ENCODE measurements at regions not wholly inside any gene's neighbourhood (a gene's known extent, or its start where the extent isn't known, plus 50 kb on each side); places are given as distances from the start of the nearest gene placed in this dataset.
A peak's percentile ranks its signal among the peaks of the same experiment; 100 is the strongest.
"Not testable (repeated sequence)": the region's sequence is repeated elsewhere in the genome, so short reads cannot be mapped to it uniquely, and the experiment has no call there.

DNA sequence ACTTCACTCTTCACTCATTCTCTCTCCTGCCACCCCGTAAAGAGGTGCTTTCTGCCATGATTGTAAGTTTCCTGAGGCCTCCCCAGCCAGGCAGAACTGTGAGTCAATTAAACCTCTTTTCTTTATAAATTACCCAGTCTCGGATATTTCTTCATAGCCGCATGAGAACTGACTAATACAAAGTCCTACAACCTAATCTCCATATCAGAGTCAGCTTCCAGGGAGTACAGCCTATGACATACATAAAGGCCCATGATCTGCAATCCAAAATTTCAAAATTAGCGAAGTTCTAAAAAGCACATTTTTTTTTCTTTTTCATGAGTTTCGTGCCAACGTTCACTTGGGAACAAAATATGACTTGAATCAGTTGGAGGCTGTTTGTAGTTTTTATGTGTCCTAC is 256.9 kb upstream of the DUSP10 start:
- TF ChIP-seq EZH2phosphoT487 (IDR thresholded peaks at IDR 0.05; ENCODE audit: insufficient read depth, low read depth) (no peak), EZH2 (IDR thresholded peaks at IDR 0.05; ENCODE audit: insufficient read depth, poor library complexity, severe bottlenecking) (no peak)
- DNase-seq = peak; percentile 36
- peaks cover 33% of the 10 kb centered on the region for H3K4me1 ChIP-seq (ENCODE audit: insufficient read depth)
- H4K20me1 ChIP-seq (ENCODE audit: insufficient read depth) = no peaks in the 10 kb centered on the region
- H3K9ac ChIP-seq = no peak overlapping the region
- no peaks in the 10 kb centered on the region for H3K36me3 ChIP-seq (ENCODE audit: low read depth)
- H3K27ac ChIP-seq = no peak overlapping the region
- H3K4me2 ChIP-seq (ENCODE audit: unreplicated experiment) = no peak overlapping the region
- peak overlapping the region; percentile 8; the same call in 1 of the 2 replicates for H2AFZ ChIP-seq
- no peaks in the 10 kb centered on the region for H3K79me2 ChIP-seq (ENCODE audit: insufficient read depth)
- no peaks in the 10 kb centered on the region for H3K9me3 ChIP-seq (ENCODE audit: low read depth)
- H3K27me3 ChIP-seq (replicated peaks; ENCODE audit: insufficient read depth) = no peaks in the 10 kb centered on the region
- H3F3A ChIP-seq (ENCODE audit: insufficient read depth) = peaks cover 41% of the 10 kb centered on the region
- in situ Hi-C loops (cut with MboI) = no loop called here
- H3K9me2 ChIP-seq (ENCODE audit: insufficient read depth) = no peaks in the 10 kb centered on the region
- no peak overlapping the region for H3K4me3 ChIP-seq
- 52 to 57% methylated on average over 6 of the region's 6 CpGs for WGBS, 2 experiments (ENCODE audit: low coverage in 1 of 2, low lambda C conversion rate in 2 of 2, missing lambda C conversion rate in 2 of 2)

GRCh38 chr1:221998186-221998612 is 256.3 kb upstream of the DUSP10 start:
- H4K20me1 ChIP-seq (ENCODE audit: insufficient read depth) = no peaks in the 10 kb centered on the region
- H3K4me3 ChIP-seq = no peak overlapping the region
- in situ Hi-C loops (cut with MboI) = no loop called here
- H3F3A ChIP-seq (ENCODE audit: insufficient read depth) = peaks cover 47% of the 10 kb centered on the region
- no peaks in the 10 kb centered on the region for H3K9me2 ChIP-seq (ENCODE audit: insufficient read depth)
- no peaks in the 10 kb centered on the region for H3K27me3 ChIP-seq (replicated peaks; ENCODE audit: insufficient read depth)
- peak; percentile 27 for DNase-seq
- H3K9ac ChIP-seq = no peak overlapping the region
- no peaks in the 10 kb centered on the region for H3K36me3 ChIP-seq (ENCODE audit: low read depth)
- no peak overlapping the region for H3K4me2 ChIP-seq (ENCODE audit: unreplicated experiment)
- no peaks in the 10 kb centered on the region for H3K79me2 ChIP-seq (ENCODE audit: insufficient read depth)
- TF ChIP-seq EZH2 (IDR thresholded peaks at IDR 0.05; ENCODE audit: insufficient read depth, poor library complexity, severe bottlenecking) = no peak
- TF ChIP-seq EZH2phosphoT487 (IDR thresholded peaks at IDR 0.05; ENCODE audit: insufficient read depth, low read depth) = no peak
- WGBS, 2 experiments (ENCODE audit: low coverage in 1 of 2, low lambda C conversion rate in 2 of 2, missing lambda C conversion rate in 2 of 2) = 63 to 79% methylated on average over 2 of the region's 2 CpGs
- H3K9me3 ChIP-seq (ENCODE audit: low read depth) = no peaks in the 10 kb centered on the region
- H2AFZ ChIP-seq = peak overlapping the region; percentile 8; the same call in 1 of the 2 replicates
- H3K4me1 ChIP-seq (ENCODE audit: insufficient read depth) = peaks cover 35% of the 10 kb centered on the region
- peak overlapping the region; percentile 51; the same call in 1 of the 2 replicates for H3K27ac ChIP-seq

GRCh38 chr1:221997012-221997411 is 255.1 kb upstream of the DUSP10 start:
- H3K9me2 ChIP-seq (ENCODE audit: insufficient read depth); H3K4me3 ChIP-seq; H2AFZ ChIP-seq; H4K20me1 ChIP-seq (ENCODE audit: insufficient read depth); H3K36me3 ChIP-seq (ENCODE audit: low read depth); H3K9me3 ChIP-seq (ENCODE audit: low read depth); H3K27me3 ChIP-seq (replicated peaks; ENCODE audit: insufficient read depth); in situ Hi-C loops (cut with MboI); H3K79me2 ChIP-seq (ENCODE audit: insufficient read depth): not testable (repeated sequence)
- H3K27ac ChIP-seq = peak overlapping the region; percentile 51
- H3K4me2 ChIP-seq (ENCODE audit: unreplicated experiment) = peak overlapping the region; percentile 12
- peaks cover 35% of the 10 kb centered on the region for H3K4me1 ChIP-seq (ENCODE audit: insufficient read depth)
- 37 to 67% methylated on average over 1 of the region's 1 CpG for WGBS, 2 experiments (ENCODE audit: low coverage in 1 of 2, low lambda C conversion rate in 2 of 2, missing lambda C conversion rate in 2 of 2)
- DNase-seq = peak; percentile 76
- H3K9ac ChIP-seq = 0 out of 2 replicates have a peak overlapping the region, but pooled peaks have one; percentile 23
- peaks cover 49% of the 10 kb centered on the region for H3F3A ChIP-seq (ENCODE audit: insufficient read depth)

GRCh38 chr1:221994939-221995338 is 253.1 kb upstream of the DUSP10 start:
- H3K4me2 ChIP-seq (ENCODE audit: unreplicated experiment) = peak overlapping the region; percentile 52
- in situ Hi-C loops (cut with MboI) = no loop called here
- peaks cover 55% of the 10 kb centered on the region for H3K4me1 ChIP-seq (ENCODE audit: insufficient read depth)
- H3K4me3 ChIP-seq = 0 out of 2 replicates have a peak overlapping the region, but pooled peaks have one; percentile 8
- H2AFZ ChIP-seq = peak overlapping the region; percentile 32
- no peaks in the 10 kb centered on the region for H3K9me2 ChIP-seq (ENCODE audit: insufficient read depth)
- H3F3A ChIP-seq (ENCODE audit: insufficient read depth) = peaks cover 49% of the 10 kb centered on the region
- WGBS, 2 experiments (ENCODE audit: low coverage in 1 of 2, low lambda C conversion rate in 2 of 2, missing lambda C conversion rate in 2 of 2) = 24 to 29% methylated on average over 4 of the region's 4 CpGs
- H3K27ac ChIP-seq = peak overlapping the region; percentile 81
- H3K79me2 ChIP-seq (ENCODE audit: insufficient read depth) = no peaks in the 10 kb centered on the region
- no peak for TF ChIP-seq EZH2phosphoT487 (IDR thresholded peaks at IDR 0.05; ENCODE audit: insufficient read depth, low read depth)
- TF ChIP-seq EZH2 (IDR thresholded peaks at IDR 0.05; ENCODE audit: insufficient read depth, poor library complexity, severe bottlenecking) = no peak
- no peaks in the 10 kb centered on the region for H3K27me3 ChIP-seq (replicated peaks; ENCODE audit: insufficient read depth)
- DNase-seq = peak; percentile 87
- peak overlapping the region; percentile 40 for H3K9ac ChIP-seq
- H4K20me1 ChIP-seq (ENCODE audit: insufficient read depth) = no peaks in the 10 kb centered on the region
- H3K36me3 ChIP-seq (ENCODE audit: low read depth) = no peaks in the 10 kb centered on the region
- no peaks in the 10 kb centered on the region for H3K9me3 ChIP-seq (ENCODE audit: low read depth)

- Histone ChIP-seq H3K27ac (peak overlapping the region; percentile 81), H3K9me3 (ENCODE audit: low read depth) (no peaks in the 10 kb centered on the region), H3K4me1 (ENCODE audit: insufficient read depth) (peaks cover 61% of the 10 kb centered on the region), H3K79me2 (ENCODE audit: insufficient read depth) (no peaks in the 10 kb centered on the region), H3K27me3 (replicated peaks; ENCODE audit: insufficient read depth) (no peaks in the 10 kb centered on the region), H2AFZ (peak overlapping the region; percentile 32; the same call in 1 of the 2 replicates), H3F3A (ENCODE audit: insufficient read depth) (peaks cover 49% of the 10 kb centered on the region), H3K9me2 (ENCODE audit: insufficient read depth) (no peaks in the 10 kb centered on the region), H3K4me3 (no peak overlapping the region), H3K9ac (peak overlapping the region; percentile 40), H3K4me2 (ENCODE audit: unreplicated experiment) (peak overlapping the region; percentile 52), H3K36me3 (ENCODE audit: low read depth) (no peaks in the 10 kb centered on the region), H4K20me1 (ENCODE audit: insufficient read depth) (no peaks in the 10 kb centered on the region)
- peak; percentile 81 for DNase-seq
- TF ChIP-seq EZH2 (IDR thresholded peaks at IDR 0.05; ENCODE audit: insufficient read depth, poor library complexity, severe bottlenecking) (no peak), EZH2phosphoT487 (IDR thresholded peaks at IDR 0.05; ENCODE audit: insufficient read depth, low read depth) (no peak)
- in situ Hi-C loops (cut with MboI) = no loop called here
These were observed 252.4 kb upstream of the DUSP10 start for GRCh38 chr1:221994274-221994698.

Measured in GM23248 (cell line).